ENCODE measurements at regions not wholly inside any gene's neighbourhood (a gene's known extent, or its start where the extent isn't known, plus 50 kb on each side); places are given as distances from the start of the nearest gene placed in this dataset.

DNA sequence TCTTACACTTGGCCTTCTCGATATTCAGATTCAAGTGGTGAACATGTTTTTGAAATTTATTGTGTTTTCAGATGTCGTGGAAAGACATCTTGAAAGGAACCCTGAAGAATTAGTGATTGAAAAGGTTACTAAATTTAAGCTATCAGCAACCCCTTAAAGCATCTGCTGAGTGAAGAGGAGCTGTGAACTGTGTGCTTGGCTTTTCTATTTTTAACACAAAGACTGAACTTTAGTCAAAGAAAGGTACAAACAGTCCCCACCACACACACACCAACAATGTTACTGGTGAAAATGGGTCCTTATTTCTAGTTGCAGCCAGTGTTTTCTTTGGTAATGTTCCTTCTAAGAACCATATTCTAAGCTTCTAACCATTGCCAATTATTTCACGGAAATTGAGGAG is 95.1 kb downstream of the CYRIA start:
- no peaks in the 10 kb centered on the region for H3K36me3 ChIP-seq
- DNase-seq = no peak
- H3K4me3 ChIP-seq (ENCODE audit: low read depth, low read length) = no peak overlapping the region
- peaks cover 3% of the 10 kb centered on the region; the same call in 1 of the 2 replicates for H3K27me3 ChIP-seq
- no peaks in the 10 kb centered on the region for H3K4me1 ChIP-seq
- TF ChIP-seq, protein P1, sequence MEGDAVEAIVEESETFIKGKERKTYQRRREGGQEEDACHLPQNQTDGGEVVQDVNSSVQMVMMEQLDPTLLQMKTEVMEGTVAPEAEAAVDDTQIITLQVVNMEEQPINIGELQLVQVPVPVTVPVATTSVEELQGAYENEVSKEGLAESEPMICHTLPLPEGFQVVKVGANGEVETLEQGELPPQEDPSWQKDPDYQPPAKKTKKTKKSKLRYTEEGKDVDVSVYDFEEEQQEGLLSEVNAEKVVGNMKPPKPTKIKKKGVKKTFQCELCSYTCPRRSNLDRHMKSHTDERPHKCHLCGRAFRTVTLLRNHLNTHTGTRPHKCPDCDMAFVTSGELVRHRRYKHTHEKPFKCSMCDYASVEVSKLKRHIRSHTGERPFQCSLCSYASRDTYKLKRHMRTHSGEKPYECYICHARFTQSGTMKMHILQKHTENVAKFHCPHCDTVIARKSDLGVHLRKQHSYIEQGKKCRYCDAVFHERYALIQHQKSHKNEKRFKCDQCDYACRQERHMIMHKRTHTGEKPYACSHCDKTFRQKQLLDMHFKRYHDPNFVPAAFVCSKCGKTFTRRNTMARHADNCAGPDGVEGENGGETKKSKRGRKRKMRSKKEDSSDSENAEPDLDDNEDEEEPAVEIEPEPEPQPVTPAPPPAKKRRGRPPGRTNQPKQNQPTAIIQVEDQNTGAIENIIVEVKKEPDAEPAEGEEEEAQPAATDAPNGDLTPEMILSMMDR (IDR thresholded peaks at IDR 0.05; ENCODE audit: low read depth, low read length) = no peak
- no peaks in the 10 kb centered on the region for H3K9me3 ChIP-seq

- Histone ChIP-seq H3K4me3 (ENCODE audit: low read depth, low read length) (no peak overlapping the region), H3K27me3 (peaks cover 3% of the 10 kb centered on the region; the same call in 1 of the 2 replicates), H3K36me3 (no peaks in the 10 kb centered on the region), H3K9me3 (no peaks in the 10 kb centered on the region), H3K4me1 (no peaks in the 10 kb centered on the region)
- DNase-seq = no peak
- TF ChIP-seq, protein P1 (IDR thresholded peaks at IDR 0.05; ENCODE audit: low read depth, low read length) = no peak
Observed at GRCh38 chr2:16568998-16569784, 96.4 kb downstream of the CYRIA start.

GRCh38 chr2:16566701-16567100 is 98.9 kb downstream of the CYRIA start:
- TF ChIP-seq, protein P1 (IDR thresholded peaks at IDR 0.05; ENCODE audit: low read depth, low read length) = no peak
- Histone ChIP-seq H3K36me3 (no peaks in the 10 kb centered on the region), H3K4me1 (no peaks in the 10 kb centered on the region), H3K9me3 (no peaks in the 10 kb centered on the region), H3K4me3 (ENCODE audit: low read depth, low read length) (no peak overlapping the region), H3K27me3 (peaks cover 3% of the 10 kb centered on the region)
- no peak for DNase-seq

- H3K4me3 ChIP-seq (ENCODE audit: low read depth, low read length) = no peak overlapping the region
- TF ChIP-seq, protein P1 (IDR thresholded peaks at IDR 0.05; ENCODE audit: low read depth, low read length) = no peak
Observed at GRCh38 chr2:16565481-16565880, 100.2 kb downstream of the CYRIA start.

DNA sequence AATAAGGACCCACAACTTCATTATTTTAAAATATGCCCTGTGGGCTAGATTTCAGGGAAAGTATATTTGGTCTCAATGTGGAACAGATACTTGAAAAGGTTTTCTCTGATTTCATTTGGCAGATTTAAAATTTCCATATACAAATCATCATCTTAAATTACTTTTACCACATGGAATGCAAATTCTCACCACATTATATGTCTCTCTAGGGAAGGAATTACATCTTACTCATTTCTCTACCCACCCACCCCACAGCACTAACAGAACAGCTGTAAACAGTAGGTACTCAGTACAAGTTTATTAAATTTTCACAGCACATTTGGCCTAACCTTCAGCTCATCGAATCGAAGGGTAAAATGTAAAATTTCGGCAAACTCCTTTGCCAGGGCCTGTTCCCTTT is 104.0 kb downstream of the CYRIA start:
- Histone ChIP-seq H3K4me1 (no peaks in the 10 kb centered on the region), H3K9me3 (no peaks in the 10 kb centered on the region), H3K27me3 (no peaks in the 10 kb centered on the region; the same call in none of the 2 replicates), H3K36me3 (no peaks in the 10 kb centered on the region), H3K4me3 (ENCODE audit: low read depth, low read length) (no peak overlapping the region)
- TF ChIP-seq, protein P1 (IDR thresholded peaks at IDR 0.05; ENCODE audit: low read depth, low read length) = no peak
- no peak for DNase-seq

More at GRCh38 chr2:16565481-16565880, 100.2 kb downstream of the CYRIA start:
- no peaks in the 10 kb centered on the region for H3K9me3 ChIP-seq
- no peak for DNase-seq
- no peaks in the 10 kb centered on the region for H3K4me1 ChIP-seq
- no peaks in the 10 kb centered on the region for H3K36me3 ChIP-seq
- no peaks in the 10 kb centered on the region; the same call in none of the 2 replicates for H3K27me3 ChIP-seq

DNA sequence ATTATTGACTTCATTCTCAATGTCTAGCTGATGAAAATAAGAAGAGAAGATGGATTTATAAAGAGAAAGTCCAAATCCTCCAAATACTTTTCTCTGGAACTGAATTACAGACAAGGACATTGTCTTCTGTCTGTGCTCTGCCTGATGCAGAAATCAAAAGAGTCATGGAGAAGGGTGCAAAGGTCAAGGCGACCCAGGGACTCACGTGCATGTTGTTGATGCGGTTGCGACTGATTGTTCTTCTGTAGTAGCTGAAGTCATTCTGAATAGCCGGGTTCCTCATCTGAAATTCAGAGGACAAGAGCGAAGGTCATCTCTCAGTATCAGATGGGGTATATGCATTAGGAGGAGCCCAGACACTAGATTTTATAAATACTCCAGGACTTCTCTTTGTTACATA is 104.4 kb downstream of the CYRIA start:
- Histone ChIP-seq H3K27me3 (no peaks in the 10 kb centered on the region; the same call in none of the 2 replicates), H3K4me1 (no peaks in the 10 kb centered on the region), H3K36me3 (no peaks in the 10 kb centered on the region), H3K4me3 (ENCODE audit: low read depth, low read length) (no peak overlapping the region), H3K9me3 (no peaks in the 10 kb centered on the region)
- DNase-seq = no peak
- TF ChIP-seq, protein P1 (IDR thresholded peaks at IDR 0.05; ENCODE audit: low read depth, low read length) = no peak
